ENCODE measurements at regions not wholly inside any gene's neighbourhood (a gene's known extent, or its start where the extent isn't known, plus 50 kb on each side); places are given as distances from the start of the nearest gene placed in this dataset.

DNA sequence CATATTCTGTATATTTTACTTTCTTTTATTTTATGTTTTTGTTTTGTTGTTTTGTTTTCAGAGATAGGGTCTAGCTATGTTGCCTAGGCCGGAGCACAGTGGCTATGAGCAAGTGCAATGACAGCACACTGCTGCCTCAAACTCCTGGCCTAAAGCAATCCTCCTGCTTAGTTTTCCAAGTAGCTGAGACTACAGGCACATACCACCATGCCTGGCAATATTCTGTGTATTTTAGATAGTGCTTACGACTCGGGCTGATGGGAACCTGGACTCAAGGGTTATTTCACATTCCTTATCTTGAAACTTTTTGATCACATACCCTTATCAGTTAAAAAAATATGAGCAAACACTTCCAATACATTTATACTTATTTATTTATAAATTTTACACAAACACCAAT, 119.0 kb upstream of the STARD4 start:
- no peak for TF ChIP-seq POLR2A (IDR thresholded peaks at IDR 0.05)
- TF ChIP-seq, protein P1, sequence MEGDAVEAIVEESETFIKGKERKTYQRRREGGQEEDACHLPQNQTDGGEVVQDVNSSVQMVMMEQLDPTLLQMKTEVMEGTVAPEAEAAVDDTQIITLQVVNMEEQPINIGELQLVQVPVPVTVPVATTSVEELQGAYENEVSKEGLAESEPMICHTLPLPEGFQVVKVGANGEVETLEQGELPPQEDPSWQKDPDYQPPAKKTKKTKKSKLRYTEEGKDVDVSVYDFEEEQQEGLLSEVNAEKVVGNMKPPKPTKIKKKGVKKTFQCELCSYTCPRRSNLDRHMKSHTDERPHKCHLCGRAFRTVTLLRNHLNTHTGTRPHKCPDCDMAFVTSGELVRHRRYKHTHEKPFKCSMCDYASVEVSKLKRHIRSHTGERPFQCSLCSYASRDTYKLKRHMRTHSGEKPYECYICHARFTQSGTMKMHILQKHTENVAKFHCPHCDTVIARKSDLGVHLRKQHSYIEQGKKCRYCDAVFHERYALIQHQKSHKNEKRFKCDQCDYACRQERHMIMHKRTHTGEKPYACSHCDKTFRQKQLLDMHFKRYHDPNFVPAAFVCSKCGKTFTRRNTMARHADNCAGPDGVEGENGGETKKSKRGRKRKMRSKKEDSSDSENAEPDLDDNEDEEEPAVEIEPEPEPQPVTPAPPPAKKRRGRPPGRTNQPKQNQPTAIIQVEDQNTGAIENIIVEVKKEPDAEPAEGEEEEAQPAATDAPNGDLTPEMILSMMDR (IDR thresholded peaks at IDR 0.05) = no peak
- TF ChIP-seq POLR2AphosphoS5 (IDR thresholded peaks at IDR 0.05; ENCODE audit: insufficient read depth in 1 of 2, low read depth in 1 of 2) = no peak

Data from vagina (tissue), 2 donors.